ENCODE measurements at regions not wholly inside any gene's neighbourhood (a gene's known extent, or its start where the extent isn't known, plus 50 kb on each side); places are given as distances from the start of the nearest gene placed in this dataset.

- Histone ChIP-seq H3K4me3 (replicated peaks in 1 of 4; ENCODE audit: control extremely low read depth in 1 of 4, insufficient read depth in 1 of 4, low read depth in 3 of 4, low read length in 4 of 4) (no peak overlapping the region), H2AFZ (ENCODE audit: low read length) (no peak overlapping the region), H3K4me1 (ENCODE audit: control insufficient read depth, extremely low read depth, insufficient read depth, low read length) (no peaks in the 10 kb centered on the region), H3K9me3 (ENCODE audit: control insufficient read depth, insufficient read depth, low read depth, low read length) (no peaks in the 10 kb centered on the region), H3K36me3 (ENCODE audit: control insufficient read depth, insufficient read depth, low read length) (no peaks in the 10 kb centered on the region), H3K27ac (ENCODE audit: insufficient read depth, low read length) (no peak overlapping the region), H3K79me2 (ENCODE audit: control insufficient read depth, insufficient read depth, low read length) (no peaks in the 10 kb centered on the region), H3K9ac (ENCODE audit: insufficient read depth, low read length) (no peak overlapping the region), H3K4me2 (ENCODE audit: extremely low read depth, insufficient read depth, low read length) (no peak overlapping the region), H4K20me1 (ENCODE audit: control insufficient read depth, extremely low read depth, insufficient read depth, low read length) (no peaks in the 10 kb centered on the region), H3K27me3 (ENCODE audit: control insufficient read depth, insufficient read depth, low read length) (no peaks in the 10 kb centered on the region)
- TF ChIP-seq CTCF (conservative IDR thresholded peaks at IDR 0.05 in 1 of 2, IDR thresholded peaks at IDR 0.05 in 1 of 2; ENCODE audit: low read depth in 1 of 2, low read length in 2 of 2) (no peak), EZH2 (IDR thresholded peaks at IDR 0.05; ENCODE audit: low read length, missing control alignments) (no peak)
- DNase-seq (ENCODE audit: low read depth in 2 of 2) = peak; percentile 19 to 59
Measured at GRCh38 chr2:111634995-111635538, 248.9 kb downstream of the ANAPC1 start.

- Histone ChIP-seq H4K20me1 (ENCODE audit: control insufficient read depth, extremely low read depth, insufficient read depth, low read length) (no peaks in the 10 kb centered on the region), H3K9me3 (ENCODE audit: control insufficient read depth, insufficient read depth, low read depth, low read length) (no peaks in the 10 kb centered on the region), H3K27me3 (ENCODE audit: control insufficient read depth, insufficient read depth, low read length) (no peaks in the 10 kb centered on the region), H3K36me3 (ENCODE audit: control insufficient read depth, insufficient read depth, low read length) (no peaks in the 10 kb centered on the region), H3K27ac (ENCODE audit: insufficient read depth, low read length) (no peak overlapping the region), H3K4me1 (ENCODE audit: control insufficient read depth, extremely low read depth, insufficient read depth, low read length) (no peaks in the 10 kb centered on the region), H3K4me2 (ENCODE audit: extremely low read depth, insufficient read depth, low read length) (no peak overlapping the region), H3K4me3 (replicated peaks in 1 of 4; ENCODE audit: control extremely low read depth in 1 of 4, insufficient read depth in 1 of 4, low read depth in 3 of 4, low read length in 4 of 4) (no peak overlapping the region), H3K9ac (ENCODE audit: insufficient read depth, low read length) (no peak overlapping the region), H2AFZ (ENCODE audit: low read length) (no peak overlapping the region), H3K79me2 (ENCODE audit: control insufficient read depth, insufficient read depth, low read length) (no peaks in the 10 kb centered on the region)
- no peak for DNase-seq (ENCODE audit: low read depth in 2 of 2)
- TF ChIP-seq CTCF (conservative IDR thresholded peaks at IDR 0.05 in 1 of 2, IDR thresholded peaks at IDR 0.05 in 1 of 2; ENCODE audit: low read depth in 1 of 2, low read length in 2 of 2) (no peak), EZH2 (IDR thresholded peaks at IDR 0.05; ENCODE audit: low read length, missing control alignments) (no peak)
Measured at GRCh38 chr2:111636905-111637304, 247.1 kb downstream of the ANAPC1 start.

- Histone ChIP-seq H3K4me3 (replicated peaks in 1 of 4; ENCODE audit: control extremely low read depth in 1 of 4, insufficient read depth in 1 of 4, low read depth in 3 of 4, low read length in 4 of 4) (no peak overlapping the region), H3K36me3 (ENCODE audit: control insufficient read depth, insufficient read depth, low read length) (no peaks in the 10 kb centered on the region), H2AFZ (ENCODE audit: low read length) (no peak overlapping the region), H3K9me3 (ENCODE audit: control insufficient read depth, insufficient read depth, low read depth, low read length) (no peaks in the 10 kb centered on the region), H3K9ac (ENCODE audit: insufficient read depth, low read length) (no peak overlapping the region), H4K20me1 (ENCODE audit: control insufficient read depth, extremely low read depth, insufficient read depth, low read length) (no peaks in the 10 kb centered on the region), H3K79me2 (ENCODE audit: control insufficient read depth, insufficient read depth, low read length) (no peaks in the 10 kb centered on the region), H3K4me2 (ENCODE audit: extremely low read depth, insufficient read depth, low read length) (no peak overlapping the region), H3K4me1 (ENCODE audit: control insufficient read depth, extremely low read depth, insufficient read depth, low read length) (no peaks in the 10 kb centered on the region), H3K27ac (ENCODE audit: insufficient read depth, low read length) (no peak overlapping the region), H3K27me3 (ENCODE audit: control insufficient read depth, insufficient read depth, low read length) (no peaks in the 10 kb centered on the region)
- DNase-seq (ENCODE audit: low read depth in 2 of 2) = no peak
- no peak for TF ChIP-seq CTCF (conservative IDR thresholded peaks at IDR 0.05 in 1 of 2, IDR thresholded peaks at IDR 0.05 in 1 of 2; ENCODE audit: low read depth in 1 of 2, low read length in 2 of 2)
- TF ChIP-seq EZH2 (IDR thresholded peaks at IDR 0.05; ENCODE audit: low read length, missing control alignments) = no peak
Measured at GRCh38 chr2:111638274-111638877, 245.6 kb downstream of the ANAPC1 start.
